Smooth muscle cell (in vitro differentiated cells): ENCODE measurements at regions not wholly inside any gene's neighbourhood (a gene's known extent, or its start where the extent isn't known, plus 50 kb on each side); places are given as distances from the start of the nearest gene placed in this dataset.

Source experiments
- DNase-seq: peaks from one replicate; lab custom pipeline; 2025; ENCODE audit not compliant: unreplicated experiment; lab: John Stamatoyannopoulos, UW
- H2AFZ ChIP-seq: fragments of 200-600 bp; sonication (generic); 2 replicates; pipeline ENCODE4 v1.6.0; 2016; ENCODE audit warnings: antibody characterized with exemption, low read depth, mild to moderate bottlenecking
- H3F3A ChIP-seq: fragments of 200-600 bp; sonication (generic); 2 replicates; pipeline ENCODE4 v1.6.0; 2017; ENCODE audit warnings: antibody characterized with exemption, low read depth
- H3K27ac ChIP-seq: fragments of 200-600 bp; sonication (generic); 2 replicates; pipeline ENCODE4 v1.5.1; 2016; ENCODE audit warnings: low read depth, mild to moderate bottlenecking
- H3K27me3 ChIP-seq: fragments of 200-600 bp; sonication (generic); 2 replicates; pipeline ENCODE4 v1.6.1; 2016; ENCODE audit warnings: low read depth, mild to moderate bottlenecking
- H3K36me3 ChIP-seq: fragments of 200-600 bp; sonication (generic); 2 replicates; pipeline ENCODE4 v1.5.1; 2016; ENCODE audit warnings: low read depth
- H3K4me1 ChIP-seq: fragments of 200-600 bp; sonication (generic); 2 replicates; pipeline ENCODE4 v1.5.1; 2016; ENCODE audit warnings: low read depth
- H3K4me2 ChIP-seq: fragments of 200-600 bp; sonication (generic); 2 replicates; pipeline ENCODE4 v1.6.0; 2016; ENCODE audit warnings: mild to moderate bottlenecking
- H3K4me3 ChIP-seq: fragments of 200-600 bp; sonication (generic); 2 replicates; pipeline ENCODE4 v1.5.1; 2016; ENCODE audit warnings: mild to moderate bottlenecking
- H3K79me2 ChIP-seq: fragments of 200-600 bp; sonication (generic); 2 replicates; pipeline ENCODE4 v1.6.0; 2016; ENCODE audit warnings: low read depth, mild to moderate bottlenecking
- H3K9ac ChIP-seq: fragments of 200-600 bp; sonication (generic); 2 replicates; pipeline ENCODE4 v1.6.0; 2016; ENCODE audit warnings: low read depth
- H3K9me3 ChIP-seq: fragments of 200-600 bp; sonication (generic); replicated peaks from 2 replicates; pipeline ENCODE4 v1.5.1; 2016; ENCODE audit warnings: low read depth
- H4K20me1 ChIP-seq: fragments of 200-600 bp; sonication (generic); 2 replicates; pipeline ENCODE4 v1.6.0; 2016; ENCODE audit warnings: low read depth
- CTCF ChIP-seq: fragments of 200-600 bp; sonication (generic); IDR thresholded peaks from 2 replicates; pipeline ENCODE4 v1.5.1; 2017; ENCODE audit warnings: borderline replicate concordance, mild to moderate bottlenecking, antibody characterized with exemption; ENCODE audit not compliant: insufficient read depth, poor library complexity, severe bottlenecking
- WGBS: methylation state at CpG from one replicate; pipeline ENCODE4 v1.1.7; 2016; ENCODE audit warnings: low lambda C conversion rate; 5-methylcytosine and 5-hydroxymethylcytosine counted together

GRCh38 chr9:134231330-134231745, 67.0 kb upstream of the RNU6ATAC start:
- no peaks in the 10 kb centered on the region for H3K27me3 ChIP-seq
- H3K9ac ChIP-seq, result no peak overlapping the region
- no peak overlapping the region for H3K27ac ChIP-seq
- no peaks in the 10 kb centered on the region for H3K79me2 ChIP-seq
- no peaks in the 10 kb centered on the region for H3K36me3 ChIP-seq
- H3F3A ChIP-seq, result no peaks in the 10 kb centered on the region
- H4K20me1 ChIP-seq, result no peaks in the 10 kb centered on the region
- no peak overlapping the region for H2AFZ ChIP-seq
- no peak for DNase-seq
- no peaks in the 10 kb centered on the region for H3K9me3 ChIP-seq
- no peak for TF ChIP-seq CTCF
- no peaks in the 10 kb centered on the region for H3K4me1 ChIP-seq
- 85% methylated on average over 12 of the region's 12 CpGs for WGBS
- no peak overlapping the region for H3K4me3 ChIP-seq
- no peak overlapping the region for H3K4me2 ChIP-seq

GRCh38 chr9:134231767-134232166, 67.4 kb upstream of the RNU6ATAC start:
- Histone ChIP-seq H3F3A (no peaks in the 10 kb centered on the region), H3K27ac (no peak overlapping the region), H3K27me3 (no peaks in the 10 kb centered on the region), H3K79me2 (no peaks in the 10 kb centered on the region), H3K4me3 (no peak overlapping the region), H3K4me1 (no peaks in the 10 kb centered on the region), H3K9me3 (no peaks in the 10 kb centered on the region), H4K20me1 (no peaks in the 10 kb centered on the region), H2AFZ (no peak overlapping the region), H3K36me3 (no peaks in the 10 kb centered on the region), H3K4me2 (no peak overlapping the region), H3K9ac (no peak overlapping the region)
- no peak for TF ChIP-seq CTCF
- WGBS, result 95% methylated on average over 7 of the region's 8 CpGs
- DNase-seq, result no peak

GRCh38 chr9:134233022-134233421, 68.7 kb upstream of the RNU6ATAC start:
- no peak for TF ChIP-seq CTCF
- Histone ChIP-seq H2AFZ (no peak overlapping the region), H3K36me3 (no peaks in the 10 kb centered on the region), H3K27ac (no peak overlapping the region), H3K27me3 (no peaks in the 10 kb centered on the region), H4K20me1 (no peaks in the 10 kb centered on the region), H3K79me2 (no peaks in the 10 kb centered on the region), H3K9ac (no peak overlapping the region), H3K4me1 (no peaks in the 10 kb centered on the region), H3F3A (no peaks in the 10 kb centered on the region), H3K4me2 (no peak overlapping the region), H3K4me3 (no peak overlapping the region), H3K9me3 (no peaks in the 10 kb centered on the region)
- DNase-seq, result no peak
- 97% methylated on average over 14 of the region's 16 CpGs for WGBS

GRCh38 chr9:134234001-134234660, 69.8 kb upstream of the RNU6ATAC start:
- Histone ChIP-seq H3K9me3 (no peaks in the 10 kb centered on the region), H3K36me3 (no peaks in the 10 kb centered on the region), H3K4me3 (no peak overlapping the region), H3K4me1 (no peaks in the 10 kb centered on the region), H3F3A (no peaks in the 10 kb centered on the region), H3K4me2 (no peak overlapping the region), H2AFZ (no peak overlapping the region), H3K79me2 (no peaks in the 10 kb centered on the region), H3K27me3 (no peaks in the 10 kb centered on the region), H3K9ac (no peak overlapping the region), H3K27ac (no peak overlapping the region), H4K20me1 (no peaks in the 10 kb centered on the region)
- DNase-seq, result no peak
- TF ChIP-seq CTCF, result no peak
- WGBS, result 86% methylated on average over 19 of the region's 21 CpGs
